ENCODE measurements at regions not wholly inside any gene's neighbourhood (a gene's known extent, or its start where the extent isn't known, plus 50 kb on each side); places are given as distances from the start of the nearest gene placed in this dataset.

DNA sequence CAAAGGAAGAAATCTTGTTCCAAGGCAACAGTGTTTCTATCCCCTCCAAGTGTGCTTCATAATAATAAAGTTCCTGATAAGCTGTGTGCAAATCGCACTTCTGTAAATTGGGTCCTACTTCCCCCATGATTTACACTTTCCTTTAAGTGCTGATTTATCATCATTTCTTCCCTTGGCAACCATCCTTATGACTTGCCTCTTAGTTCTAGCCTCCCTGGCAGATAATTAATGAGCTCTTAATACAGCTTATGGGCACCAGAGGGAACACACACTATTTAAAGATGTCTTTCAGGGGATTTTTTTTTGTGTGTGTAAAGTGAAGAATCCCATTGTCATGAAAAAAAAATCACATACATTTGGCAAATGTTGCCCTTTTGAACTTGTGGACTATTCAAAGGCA is 101.6 kb upstream of the MPHOSPH6 start:
- TF ChIP-seq TAF1 (IDR thresholded peaks at IDR 0.05; ENCODE audit: low read depth, low read length) (no peak), POLR2A (IDR thresholded peaks at IDR 0.05; ENCODE audit: low read depth, low read length) (no peak), POLR2AphosphoS5 (IDR thresholded peaks at IDR 0.05; ENCODE audit: low read depth, low read length) (no peak), SPI1 (IDR thresholded peaks at IDR 0.05; ENCODE audit: low read depth, low read length) (no peak), POU2F2 (IDR thresholded peaks at IDR 0.05; ENCODE audit: low read depth, low read length) (no peak)
